Activated CD4-positive, alpha-beta T cell treated with anti-CD3 and anti-CD28 coated beads, Interleukin-2, amount 50 U/mL, for 16 hours (primary cell): ENCODE measurements at regions not wholly inside any gene's neighbourhood (a gene's known extent, or its start where the extent isn't known, plus 50 kb on each side); places are given as distances from the start of the nearest gene placed in this dataset.

Experiments
- DNase-seq: peaks from one replicate; pipeline ENCODE4 v3.0.0-alpha.2; 2020

DNA sequence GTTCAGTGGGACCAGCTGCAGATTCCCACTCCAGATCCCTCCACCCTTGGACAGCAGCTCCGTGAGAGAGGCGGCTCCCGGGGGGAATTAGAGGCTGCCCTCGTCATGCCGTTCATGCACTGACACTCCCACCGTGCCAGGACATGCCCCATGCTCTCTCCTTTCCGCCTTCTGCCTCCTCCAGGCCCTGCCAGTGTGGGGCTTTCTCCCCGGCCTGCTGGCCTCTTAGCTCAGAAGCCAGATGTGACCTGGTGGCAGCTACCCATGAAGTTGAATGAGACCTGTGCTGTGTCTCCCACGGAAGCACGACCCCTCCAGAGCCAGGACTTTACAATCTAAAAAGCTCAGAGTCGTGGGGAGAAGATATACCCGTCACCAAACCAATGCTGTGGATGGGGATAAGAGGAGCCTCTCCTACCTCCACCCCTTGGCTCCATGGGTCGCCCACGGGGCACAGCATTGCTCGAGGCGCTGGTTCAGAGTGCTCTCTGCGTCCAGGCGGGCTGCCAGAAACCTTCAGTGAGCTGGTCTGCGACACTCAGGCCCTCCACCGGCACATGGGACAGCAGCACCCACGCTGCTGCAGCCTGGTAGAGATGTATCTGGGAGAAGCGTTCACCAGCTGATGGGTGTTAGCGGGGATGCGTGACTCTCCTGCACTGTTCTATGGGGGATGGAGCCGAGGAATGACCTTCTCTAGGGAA, 111.0 kb upstream of the GPC1 start:
- no peak for DNase-seq

DNA sequence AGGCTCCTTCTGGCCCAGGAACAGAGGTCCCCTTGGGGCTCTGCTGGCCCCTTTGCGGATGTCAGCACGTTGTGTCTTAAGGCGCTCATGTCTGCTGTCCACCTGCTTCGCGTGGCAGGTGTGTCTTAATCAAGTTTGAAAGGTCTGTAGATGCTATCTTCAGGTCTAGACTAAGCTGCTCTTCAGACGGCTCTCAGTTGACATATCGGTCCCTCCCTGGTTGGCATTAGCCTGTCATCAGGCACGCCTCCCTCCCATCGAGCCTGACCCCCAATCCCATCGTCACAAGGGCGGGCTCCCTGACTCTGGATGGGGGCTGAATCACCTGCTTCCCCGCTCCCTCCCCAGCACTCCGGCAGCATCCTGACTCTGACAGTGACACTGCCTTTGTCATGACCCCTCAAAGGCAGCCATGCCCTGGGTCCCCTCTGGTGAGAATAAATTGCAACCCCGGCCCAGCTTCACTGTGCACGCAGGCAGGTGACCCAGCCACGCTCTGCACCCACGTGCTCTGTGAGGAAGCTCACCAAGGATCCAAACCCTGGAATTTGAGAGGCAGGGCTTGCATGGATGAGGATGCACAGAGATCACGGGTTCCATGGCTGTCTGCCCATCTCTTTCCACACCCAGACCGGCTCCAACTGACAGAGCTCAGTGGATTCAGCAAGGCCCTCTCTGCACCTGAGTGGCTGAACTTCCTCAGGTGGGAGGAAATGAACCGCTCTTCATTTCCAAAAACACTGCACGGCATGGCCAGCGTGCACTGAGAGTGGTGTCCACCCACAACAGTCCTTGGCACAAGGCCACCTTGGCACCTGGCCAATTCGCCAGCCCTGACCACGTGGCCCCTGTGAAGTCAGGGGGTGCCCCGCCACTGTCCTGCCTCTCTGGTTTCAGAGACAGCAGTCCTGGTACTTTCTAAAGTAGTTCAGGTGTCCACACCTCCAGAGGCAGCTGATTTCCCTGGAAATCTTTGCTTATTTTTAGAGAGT, 110.2 kb upstream of the GPC1 start:
- no peak for DNase-seq

DNA sequence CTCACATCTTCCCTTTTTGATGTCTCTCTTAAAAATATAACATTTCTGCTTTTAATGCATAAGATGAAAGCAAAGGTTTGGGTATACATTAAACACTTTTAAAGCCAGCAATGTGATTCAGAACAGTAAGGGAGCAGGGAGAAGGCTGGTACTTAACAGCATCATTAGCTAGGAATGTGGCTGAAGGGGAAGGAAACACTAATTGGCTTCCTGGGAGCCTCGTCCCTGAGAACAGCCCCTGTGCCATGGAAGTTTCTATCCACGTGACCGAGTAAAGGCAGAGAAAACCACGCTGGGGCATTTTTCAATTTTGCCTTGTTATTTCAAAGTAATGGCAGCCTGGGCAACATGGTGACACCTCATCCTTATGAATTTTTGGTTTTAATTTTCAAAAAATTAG, 109.2 kb upstream of the GPC1 start:
- no peak for DNase-seq

DNA sequence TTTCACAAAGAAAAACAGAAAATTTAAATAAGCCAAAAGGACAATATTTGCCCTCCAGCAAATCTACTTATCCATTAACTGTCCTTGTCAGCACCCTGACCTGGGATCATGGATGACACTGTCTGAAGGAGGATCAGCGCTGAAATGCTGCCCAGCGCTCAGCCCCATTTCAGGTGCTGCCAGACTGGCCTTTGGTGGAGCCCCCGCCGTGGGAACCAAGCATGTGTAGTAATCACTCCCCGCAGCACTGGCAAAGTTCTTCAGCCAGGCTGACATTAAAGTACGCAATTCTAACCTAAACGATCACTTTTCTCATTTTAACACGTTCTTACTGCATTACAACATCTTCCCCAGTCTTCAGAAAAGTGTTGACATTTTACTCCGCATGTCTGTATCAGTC, 108.6 kb upstream of the GPC1 start:
- DNase-seq, result no peak

DNA sequence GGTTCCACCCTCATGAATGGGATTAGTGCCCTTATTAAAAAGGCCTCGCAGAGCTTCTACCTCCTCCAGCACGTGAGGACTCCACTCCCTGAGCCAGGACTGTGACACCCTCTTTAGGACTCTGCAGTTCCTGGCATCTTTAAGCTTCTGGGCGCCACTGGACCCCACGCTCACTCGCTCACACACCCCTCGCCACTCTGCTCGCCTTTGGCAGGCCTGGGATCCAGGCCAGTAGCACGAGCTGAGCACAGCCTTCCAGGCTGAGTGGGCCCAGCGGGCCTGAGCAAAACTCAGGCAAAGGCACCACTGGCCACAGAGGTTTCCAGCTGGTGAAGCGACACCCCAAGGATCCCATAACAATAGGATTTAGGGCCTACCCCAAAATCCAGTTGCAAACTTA, 107.9 kb upstream of the GPC1 start:
- DNase-seq, result no peak

DNA sequence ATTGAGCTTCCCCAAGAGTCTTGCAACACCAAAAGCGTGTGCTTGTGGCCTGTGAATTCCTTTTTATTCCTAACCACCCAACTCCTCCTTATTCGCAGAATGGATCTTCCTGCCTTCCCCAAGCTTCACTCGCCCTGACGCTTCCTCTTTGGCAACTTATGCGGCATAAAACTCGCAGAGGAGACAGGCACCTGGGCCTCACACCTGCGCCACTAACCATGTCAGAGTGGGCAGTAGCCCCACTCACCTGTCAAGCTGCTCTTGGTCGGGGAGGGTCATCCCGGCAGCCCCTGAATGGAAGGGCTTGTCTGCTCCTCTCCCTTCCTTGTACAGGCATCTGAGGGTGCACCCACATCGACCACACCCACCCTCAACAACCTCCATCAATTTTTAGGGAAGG, 106.9 kb upstream of the GPC1 start:
- DNase-seq, result no peak

DNA sequence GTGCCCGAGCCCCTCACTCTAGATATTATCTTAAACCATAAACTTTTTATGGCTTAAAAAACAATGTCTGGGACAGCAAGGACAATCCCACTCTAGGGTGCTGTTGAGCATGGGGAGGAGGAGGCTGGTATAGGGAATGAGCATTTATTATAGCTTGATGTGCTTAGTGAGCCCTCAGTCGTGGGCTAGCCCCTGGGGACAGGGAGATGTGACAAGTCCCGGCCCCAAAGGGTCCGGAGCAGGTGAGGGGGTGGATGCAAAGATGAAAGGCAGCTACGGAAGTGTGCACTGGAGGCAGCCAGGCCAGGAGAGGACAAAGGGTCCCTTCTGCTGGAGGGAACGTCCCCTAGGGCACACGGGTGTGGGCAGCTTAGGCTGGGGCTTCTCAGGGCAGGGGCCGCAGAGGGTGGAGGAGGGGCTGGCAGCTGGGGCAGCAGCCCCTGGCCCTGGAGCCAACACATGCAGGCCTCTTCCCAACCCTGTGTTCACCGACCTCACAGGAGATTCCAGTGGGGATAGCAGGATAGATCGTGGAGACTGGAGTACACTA, 106.3 kb upstream of the GPC1 start:
- DNase-seq, result no peak

DNA sequence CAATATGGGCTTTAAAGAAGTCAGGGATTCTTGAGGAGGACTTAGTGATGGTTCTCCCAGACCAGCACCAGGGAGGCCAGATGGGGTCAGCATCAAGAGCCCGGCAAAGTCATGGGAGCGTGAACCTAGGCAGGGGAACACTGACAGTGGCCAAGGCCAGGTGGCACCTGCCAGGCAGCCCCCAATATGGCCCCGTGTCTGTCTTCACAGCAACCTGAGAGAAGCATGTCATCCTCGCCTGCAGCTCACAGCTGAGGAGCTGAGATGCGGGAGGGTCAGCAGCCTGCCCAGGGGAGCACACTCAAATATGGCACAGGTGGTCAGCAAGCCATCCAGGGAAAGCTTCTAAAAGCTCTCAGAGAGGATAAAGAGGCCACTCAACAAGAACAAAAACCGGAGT, 105.7 kb upstream of the GPC1 start:
- no peak for DNase-seq

DNA sequence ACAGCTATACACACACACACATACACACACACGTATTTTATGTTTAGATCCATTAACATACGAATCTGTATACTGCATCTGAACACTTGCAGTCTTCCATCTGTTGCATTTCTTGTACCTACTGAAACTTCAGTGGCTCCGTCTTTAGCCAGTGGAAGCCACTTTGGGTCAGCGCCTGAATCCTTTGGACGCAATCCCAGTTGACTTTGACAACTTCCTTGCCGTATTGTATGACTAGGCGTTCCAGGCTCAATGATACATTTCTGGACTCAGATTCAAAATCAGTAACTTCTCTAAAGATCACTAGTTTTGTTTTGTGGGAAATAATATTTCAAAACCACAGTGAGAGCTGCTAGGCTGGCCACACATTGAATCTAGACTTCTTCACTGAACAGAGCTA, 101.5 kb upstream of the GPC1 start:
- no peak for DNase-seq

DNA sequence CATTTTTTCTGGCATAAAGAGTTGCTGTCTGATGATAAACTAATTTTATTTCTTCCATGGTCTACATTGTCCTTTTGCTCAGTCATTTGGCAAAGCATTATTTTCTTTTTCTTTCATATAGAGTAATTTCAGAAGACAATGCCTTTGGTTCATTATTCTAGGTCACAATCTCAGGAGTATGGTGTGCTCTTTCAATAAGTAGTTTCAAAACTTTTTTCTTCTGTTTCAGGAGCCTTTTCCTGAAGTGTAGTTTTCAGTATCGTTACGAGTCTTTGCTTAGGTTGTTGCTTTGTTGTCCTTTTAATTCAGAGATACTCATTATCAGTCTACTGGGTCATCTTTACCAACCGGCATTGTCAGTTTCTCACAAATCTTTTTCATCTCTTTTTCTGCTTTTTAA, 100.4 kb upstream of the GPC1 start:
- no peak for DNase-seq

DNA sequence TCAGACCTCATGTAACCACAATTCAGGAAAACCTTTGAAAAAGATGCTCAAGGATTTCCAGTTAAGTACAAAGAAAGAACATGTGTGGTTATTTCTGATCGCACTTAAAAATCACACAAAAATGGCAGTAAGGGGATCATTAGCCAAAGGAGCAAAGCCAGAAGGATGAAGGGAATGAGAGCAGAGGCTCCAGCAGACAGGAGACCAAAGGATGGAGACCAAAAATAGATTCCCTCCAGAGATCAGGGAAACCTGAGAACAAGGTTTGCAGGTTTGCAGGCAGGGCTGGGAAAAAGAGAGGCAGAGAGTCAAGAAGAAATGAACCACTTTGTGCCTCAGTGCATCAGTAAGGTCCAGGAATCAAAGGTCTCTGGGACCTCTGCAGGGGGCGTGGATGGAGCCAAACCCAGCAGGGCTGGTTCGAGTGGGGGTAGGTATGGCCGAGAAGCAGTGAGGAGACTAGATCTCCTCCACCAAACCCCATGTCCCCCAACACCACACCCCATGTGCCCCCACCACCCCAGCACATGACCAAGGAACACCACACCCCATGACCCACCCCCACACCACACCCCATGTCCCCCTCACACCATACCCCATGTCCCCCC, 98.5 kb upstream of the GPC1 start:
- DNase-seq, result no peak

DNA sequence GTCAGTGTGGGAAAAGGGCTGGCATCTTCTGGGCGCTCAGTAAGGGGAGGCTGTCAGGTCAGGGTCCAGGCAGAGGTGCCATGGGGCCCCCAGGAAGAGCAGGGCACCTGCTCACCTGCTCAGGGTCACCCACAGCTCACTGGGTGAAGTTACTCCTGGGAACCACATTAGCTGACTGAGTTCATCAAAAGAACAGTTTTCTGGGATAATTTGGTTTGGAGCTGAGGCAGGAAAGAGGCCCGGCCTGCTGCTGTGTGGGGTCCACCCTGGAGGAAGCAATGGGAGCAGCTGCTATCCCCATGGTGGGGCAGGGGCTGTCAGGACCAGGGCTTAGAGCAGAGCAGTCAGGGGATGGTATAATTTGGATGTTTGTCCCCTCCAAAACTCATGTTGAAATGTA, 97.2 kb upstream of the GPC1 start:
- no peak for DNase-seq

DNA sequence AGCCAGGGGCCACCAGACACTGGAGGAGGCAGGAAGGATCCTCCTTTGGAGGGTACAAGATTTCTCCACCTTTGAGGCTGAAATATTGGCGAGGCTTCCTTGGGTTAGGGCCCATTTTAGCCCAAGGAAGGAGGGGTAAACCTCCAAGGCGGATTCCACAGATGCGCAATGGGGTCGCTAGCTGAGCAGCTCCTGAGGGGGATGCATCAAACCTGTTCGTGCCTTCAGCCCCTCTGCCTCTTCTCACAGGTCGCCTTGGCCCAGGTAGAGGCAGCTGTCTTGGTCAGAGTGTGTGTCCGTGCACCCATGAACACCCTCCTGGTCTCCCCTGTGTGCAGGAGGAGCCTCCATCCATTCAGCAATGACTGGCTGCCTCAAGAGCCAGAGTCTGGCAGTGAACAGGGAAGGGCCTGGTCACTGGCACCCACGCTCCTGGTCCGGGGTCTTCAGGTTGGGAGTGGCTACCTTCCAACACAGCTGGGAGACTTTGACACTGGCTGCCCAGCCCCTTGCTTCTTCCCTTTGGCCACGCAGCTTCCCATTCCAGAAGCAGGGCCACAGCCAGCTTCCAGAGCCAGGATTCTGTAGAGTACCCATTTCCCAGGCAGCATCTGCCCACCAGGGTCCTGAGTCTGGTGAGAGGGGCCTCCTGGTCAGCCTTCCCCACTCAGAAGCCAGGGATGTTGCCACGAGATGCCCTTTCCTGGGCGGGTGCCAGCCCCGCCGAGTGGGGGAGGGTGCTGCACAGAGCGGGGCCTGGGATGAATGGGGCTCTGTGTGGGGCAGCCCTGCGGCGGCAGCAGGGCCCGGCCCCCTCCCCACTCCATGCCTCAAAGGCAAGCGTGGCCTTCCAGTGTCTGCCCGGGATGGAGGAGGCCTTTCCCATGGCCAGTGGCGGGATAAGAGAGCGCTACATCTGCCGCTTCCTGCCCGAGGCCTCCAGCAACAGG, 95.8 kb upstream of the GPC1 start:
- DNase-seq, result no peak

DNA sequence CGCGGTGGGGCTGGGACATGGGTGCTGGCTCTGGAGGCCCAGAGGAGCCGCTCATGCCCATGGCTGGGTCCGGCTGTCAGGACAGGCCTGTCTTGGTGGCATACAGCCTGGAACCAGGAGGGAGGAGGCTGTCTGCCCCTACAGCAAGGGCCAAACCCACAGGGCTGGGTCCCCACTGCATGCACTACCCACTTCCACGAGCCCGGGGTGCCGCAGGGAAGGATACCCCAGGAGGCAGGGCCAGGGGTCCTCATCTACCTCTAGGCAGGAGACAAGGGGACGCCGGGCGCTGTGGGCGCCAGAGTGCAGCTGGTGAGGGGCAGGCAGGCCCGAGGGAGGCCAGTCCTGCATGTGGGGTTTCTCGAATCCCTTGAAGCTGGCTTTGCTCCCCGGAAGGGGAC, 95.1 kb upstream of the GPC1 start:
- no peak for DNase-seq

DNA sequence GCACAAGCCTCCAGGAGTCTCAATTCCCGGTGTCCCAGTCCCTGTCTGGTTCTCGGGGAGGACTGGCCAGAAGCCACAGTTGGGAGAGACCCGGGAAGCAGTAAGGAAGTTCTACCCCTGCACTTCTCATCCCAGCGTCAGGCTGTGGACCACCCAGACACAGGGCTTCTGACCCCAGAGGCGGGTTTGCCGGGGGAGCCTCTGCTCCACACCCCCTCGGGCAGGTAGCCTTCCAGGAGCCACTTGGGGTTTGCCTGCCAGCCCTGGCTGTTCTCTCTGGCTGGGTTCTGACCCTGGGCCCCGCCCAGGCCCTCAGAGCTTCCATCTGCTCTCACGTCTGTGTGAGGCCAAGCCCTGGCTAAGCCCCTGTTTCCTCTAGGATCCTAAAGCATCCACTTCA, 94.4 kb upstream of the GPC1 start:
- DNase-seq, result no peak

DNA sequence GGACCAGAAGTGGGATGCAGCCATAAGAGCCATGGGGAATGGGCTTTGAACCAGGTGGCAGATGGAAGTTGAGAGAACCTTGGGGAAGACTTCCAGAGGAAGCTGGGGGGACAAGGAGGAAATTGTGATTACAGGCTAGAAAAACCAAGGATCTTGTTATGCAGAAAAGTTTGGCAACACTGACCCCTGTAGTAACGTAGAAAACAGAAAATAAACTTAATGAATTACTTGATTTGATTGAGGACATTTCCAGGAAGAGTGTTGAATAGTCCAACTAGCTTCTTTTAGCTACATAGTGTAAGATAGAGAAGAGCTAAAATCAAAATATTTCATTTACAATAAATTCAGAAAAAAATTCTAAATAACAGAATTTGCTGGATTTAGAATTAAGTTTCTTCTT, 91.9 kb upstream of the GPC1 start:
- no peak for DNase-seq

DNA sequence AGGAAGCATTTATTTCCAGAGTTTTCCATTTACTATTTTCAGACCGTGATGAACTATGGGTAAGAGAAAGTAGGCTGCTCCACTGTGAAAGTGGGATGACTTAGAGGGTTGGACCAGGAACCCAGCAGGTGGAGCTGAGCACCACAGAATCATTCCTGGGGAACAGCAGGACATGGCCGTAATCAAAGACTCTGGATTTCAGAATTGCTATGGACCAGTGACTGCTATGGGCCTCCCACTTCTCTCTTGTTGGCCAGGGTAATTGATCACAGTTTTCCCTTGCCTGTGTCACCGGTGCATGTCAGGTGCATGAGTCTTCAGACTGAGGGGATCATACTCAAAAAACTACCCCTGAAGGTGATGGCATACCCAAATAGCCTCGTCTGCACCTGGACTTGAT, 90.6 kb upstream of the GPC1 start:
- no peak for DNase-seq

DNA sequence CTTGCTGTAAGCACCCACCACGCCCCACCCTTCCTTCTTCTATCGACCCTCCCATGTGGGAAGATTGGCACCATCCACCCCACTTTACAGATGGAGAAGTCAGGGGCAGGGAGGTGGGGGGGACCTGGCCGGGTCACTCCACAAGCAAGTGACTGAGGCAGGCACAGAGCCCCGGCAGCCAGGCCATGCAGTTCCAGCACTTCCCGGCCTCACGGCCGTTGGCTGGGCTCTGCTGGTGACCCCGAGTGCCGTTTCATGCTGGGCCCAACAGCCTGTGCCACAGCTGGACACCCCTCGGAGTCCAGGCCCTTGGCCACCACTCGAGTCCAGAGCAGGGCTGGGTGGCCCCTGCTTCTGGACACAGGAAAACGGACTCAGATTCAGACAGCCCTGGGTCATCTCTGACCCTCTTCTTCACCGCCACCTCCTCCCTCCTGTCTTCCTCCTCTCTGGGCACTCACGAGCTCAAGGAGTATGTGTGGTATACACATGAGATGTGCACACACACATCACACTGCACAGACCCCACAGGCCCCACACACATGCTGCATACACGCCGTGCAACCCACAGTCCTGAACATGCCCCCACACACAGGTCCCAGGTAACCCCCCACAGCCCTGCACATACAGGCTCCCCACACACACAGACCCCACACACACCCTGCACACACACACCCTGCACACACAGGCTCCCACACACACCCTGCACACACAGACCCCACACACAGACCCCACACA, 89.3 kb upstream of the GPC1 start:
- no peak for DNase-seq

DNA sequence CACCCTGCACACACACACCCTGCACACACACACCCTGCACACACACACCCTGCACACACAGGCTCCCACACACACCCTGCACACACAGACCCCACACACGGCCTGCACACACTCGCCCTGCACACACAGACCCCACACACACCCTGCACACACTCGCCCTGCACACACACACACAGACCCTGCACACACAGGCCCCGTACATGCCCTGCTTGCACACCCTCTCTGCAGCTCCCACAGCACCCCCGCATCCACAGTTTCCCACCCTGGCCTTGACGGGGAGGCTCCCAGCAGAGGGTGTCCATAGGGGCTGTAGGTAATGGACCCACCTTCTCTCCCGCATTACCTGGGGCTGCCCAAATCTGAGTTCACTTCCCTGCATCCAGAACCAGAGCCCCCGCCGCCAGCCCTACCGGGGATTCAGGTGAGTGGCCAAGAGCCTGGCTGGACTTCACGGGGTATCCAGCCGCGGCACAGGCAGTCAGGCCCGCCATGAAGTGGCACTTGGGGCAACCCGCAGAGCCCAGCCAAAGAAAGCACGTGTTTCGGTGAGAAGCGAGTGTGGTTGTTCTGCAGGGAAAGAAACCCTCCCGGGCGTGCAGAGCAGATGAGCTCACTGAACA, 88.6 kb upstream of the GPC1 start:
- no peak for DNase-seq

DNA sequence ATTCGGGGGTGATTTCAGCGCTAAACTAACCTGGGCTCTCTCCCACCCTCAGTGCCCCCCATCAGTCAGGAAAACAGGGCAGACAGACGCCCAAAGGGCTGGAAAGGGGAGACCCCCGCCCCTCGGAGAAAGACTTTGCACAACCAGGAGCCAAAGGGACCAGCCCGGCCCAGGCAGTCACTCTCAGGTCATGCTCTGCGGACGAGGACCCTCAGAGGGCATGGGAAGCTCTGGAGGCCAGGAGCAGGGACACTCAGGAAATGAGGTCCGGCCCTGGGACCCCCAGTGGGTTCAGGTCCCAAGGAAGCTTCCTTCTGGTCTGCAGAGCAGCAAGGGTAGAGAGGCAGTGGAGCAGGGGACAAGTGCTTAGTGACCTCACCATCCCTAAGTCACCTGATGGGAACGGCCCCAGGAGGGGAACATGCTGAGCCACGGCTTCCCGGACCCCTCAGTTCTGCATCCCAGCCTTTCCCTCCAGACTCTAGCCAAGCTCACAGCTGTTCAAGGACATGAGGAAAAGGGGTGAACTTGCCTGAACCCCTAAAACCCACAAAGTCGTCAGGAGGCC, 88.0 kb upstream of the GPC1 start:
- no peak for DNase-seq

DNA sequence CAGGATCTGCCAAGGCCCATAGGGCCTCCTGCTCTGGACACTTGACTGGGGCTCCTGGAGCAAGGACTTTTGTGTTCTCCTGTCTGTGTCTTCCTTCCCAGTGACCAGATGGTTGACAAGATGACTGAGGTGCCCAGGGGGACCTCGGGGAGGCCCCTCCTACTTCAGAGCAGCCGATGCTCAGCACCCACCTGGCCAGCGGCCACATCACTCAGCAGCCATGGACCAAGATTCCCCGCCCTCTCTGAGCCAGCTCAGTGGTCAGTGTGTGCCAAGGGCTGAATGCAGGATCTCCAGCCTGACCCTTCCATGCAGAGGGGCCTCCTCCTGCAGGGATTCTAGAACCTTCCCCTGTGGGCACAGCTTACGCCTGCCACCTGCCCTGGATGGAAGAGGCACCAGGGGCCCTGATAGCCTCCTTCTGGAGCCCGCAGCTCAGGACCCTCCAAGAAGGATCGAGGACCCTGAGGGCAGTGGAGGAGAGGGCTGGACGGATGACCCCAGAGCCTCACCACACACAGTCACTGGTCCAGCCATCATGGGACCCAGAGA, 87.4 kb upstream of the GPC1 start:
- DNase-seq, result no peak
